PFSK-1 (cell line): ENCODE measurements at regions not wholly inside any gene's neighbourhood (a gene's known extent, or its start where the extent isn't known, plus 50 kb on each side); places are given as distances from the start of the nearest gene placed in this dataset.

ENCODE experiments used
- FOXP2 ChIP-seq: optimal IDR thresholded peaks from 2 replicates; pipeline ENCODE3; 2011; ENCODE audit warnings: borderline replicate concordance, control low read depth, inconsistent platforms; ENCODE audit not compliant: insufficient read depth; ENCODE audit errors: extremely low read length, extremely low read depth
- POLR2AphosphoS5 ChIP-seq: IDR thresholded peaks from 2 replicates; pipeline ENCODE4 v1.6.1; 2012; ENCODE audit warnings: low read depth, mild to moderate bottlenecking, control low read depth, low read length, moderate library complexity
- REST ChIP-seq, 2 experiments: IDR thresholded peaks; 2 replicates each; pipeline versions ENCODE4 v1.6.1 to v1.8.0; 2011 to 2012; ENCODE audit warnings: low read depth in 2 of 2, low read length in 2 of 2, control low read depth in 1 of 2, inconsistent platforms in 1 of 2, mild to moderate bottlenecking in 1 of 2, moderate library complexity in 1 of 2; ENCODE audit not compliant: insufficient read depth in 1 of 2
- SIN3A ChIP-seq: IDR thresholded peaks from 2 replicates; pipeline ENCODE4 v1.6.1; 2012; ENCODE audit warnings: mild to moderate bottlenecking, low read length, moderate library complexity, borderline replicate concordance; ENCODE audit not compliant: insufficient read depth
- TAF1 ChIP-seq: IDR thresholded peaks from 2 replicates; pipeline ENCODE4 v1.6.1; 2012; ENCODE audit warnings: low read length, control low read depth, borderline replicate concordance; ENCODE audit not compliant: insufficient read depth

- no peak for TF ChIP-seq SIN3A
- TF ChIP-seq REST (IDR thresholded peaks at IDR 0.05; ENCODE audit: insufficient read depth in 1 of 2, low read depth in 2 of 2, low read length in 2 of 2): no peak
- no peak for TF ChIP-seq TAF1
- no peak for TF ChIP-seq POLR2AphosphoS5
- TF ChIP-seq FOXP2: no peak
Observed at GRCh38 chr4:4664234-4664633, 122.4 kb upstream of the STX18 start.
